GM06990 (cell line): ENCODE measurements at regions not wholly inside any gene's neighbourhood (a gene's known extent, or its start where the extent isn't known, plus 50 kb on each side); places are given as distances from the start of the nearest gene placed in this dataset.
"Not testable (repeated sequence)": the region's sequence is repeated elsewhere in the genome, so short reads cannot be mapped to it uniquely, and the experiment has no call there.

Source experiments
- DNase-seq: peaks from one replicate; pipeline ENCODE4 v3.0.0-alpha.2; 2011; ENCODE audit not compliant: insufficient read length; ENCODE audit errors: extremely low read depth
- H3K27me3 ChIP-seq: replicated peaks from 2 replicates; pipeline ENCODE4 v1.6.0; 2011; ENCODE audit warnings: low read length; ENCODE audit not compliant: control insufficient read depth, insufficient read depth
- H3K36me3 ChIP-seq: 2 replicates; pipeline ENCODE4 v1.5.1; 2011; ENCODE audit warnings: low read length; ENCODE audit not compliant: control insufficient read depth, insufficient read depth
- H3K4me3 ChIP-seq: replicated peaks from 2 replicates; pipeline ENCODE4 v1.5.1; 2011; ENCODE audit warnings: low read depth, mild to moderate bottlenecking, control low read depth, low read length
- TF ChIP-seq, protein P1 (sequence below): IDR thresholded peaks from 2 replicates; pipeline ENCODE4 v1.5.1; 2011; ENCODE audit warnings: low read length, control low read depth, mild to moderate bottlenecking, inconsistent platforms; ENCODE audit not compliant: insufficient read depth, poor library complexity, severe bottlenecking

DNA sequence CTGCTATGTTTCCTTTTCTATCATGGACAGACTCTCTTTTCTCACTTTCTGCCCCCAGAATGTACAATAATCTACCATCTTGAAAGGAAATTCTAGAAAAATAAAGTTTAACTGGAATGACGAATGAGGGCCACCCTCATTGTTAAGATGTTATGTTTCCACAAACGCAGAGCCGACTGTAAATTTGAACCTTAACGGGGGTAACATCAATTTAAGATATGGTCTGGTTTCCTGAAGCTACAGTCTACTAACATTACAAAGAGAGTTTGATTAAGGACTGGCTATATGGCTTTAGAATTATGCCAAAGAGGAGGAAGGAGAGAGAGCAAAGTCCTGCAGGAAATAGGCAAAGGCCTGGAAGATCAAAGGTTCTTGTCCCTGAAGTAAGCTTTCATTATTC is 227.2 kb downstream of the USP46 start:
- Histone ChIP-seq H3K36me3 (no peaks in the 10 kb centered on the region), H3K27me3 (no peaks in the 10 kb centered on the region), H3K4me3 (no peak overlapping the region)
- no peak for DNase-seq
- TF ChIP-seq, protein P1, sequence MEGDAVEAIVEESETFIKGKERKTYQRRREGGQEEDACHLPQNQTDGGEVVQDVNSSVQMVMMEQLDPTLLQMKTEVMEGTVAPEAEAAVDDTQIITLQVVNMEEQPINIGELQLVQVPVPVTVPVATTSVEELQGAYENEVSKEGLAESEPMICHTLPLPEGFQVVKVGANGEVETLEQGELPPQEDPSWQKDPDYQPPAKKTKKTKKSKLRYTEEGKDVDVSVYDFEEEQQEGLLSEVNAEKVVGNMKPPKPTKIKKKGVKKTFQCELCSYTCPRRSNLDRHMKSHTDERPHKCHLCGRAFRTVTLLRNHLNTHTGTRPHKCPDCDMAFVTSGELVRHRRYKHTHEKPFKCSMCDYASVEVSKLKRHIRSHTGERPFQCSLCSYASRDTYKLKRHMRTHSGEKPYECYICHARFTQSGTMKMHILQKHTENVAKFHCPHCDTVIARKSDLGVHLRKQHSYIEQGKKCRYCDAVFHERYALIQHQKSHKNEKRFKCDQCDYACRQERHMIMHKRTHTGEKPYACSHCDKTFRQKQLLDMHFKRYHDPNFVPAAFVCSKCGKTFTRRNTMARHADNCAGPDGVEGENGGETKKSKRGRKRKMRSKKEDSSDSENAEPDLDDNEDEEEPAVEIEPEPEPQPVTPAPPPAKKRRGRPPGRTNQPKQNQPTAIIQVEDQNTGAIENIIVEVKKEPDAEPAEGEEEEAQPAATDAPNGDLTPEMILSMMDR, result no peak

DNA sequence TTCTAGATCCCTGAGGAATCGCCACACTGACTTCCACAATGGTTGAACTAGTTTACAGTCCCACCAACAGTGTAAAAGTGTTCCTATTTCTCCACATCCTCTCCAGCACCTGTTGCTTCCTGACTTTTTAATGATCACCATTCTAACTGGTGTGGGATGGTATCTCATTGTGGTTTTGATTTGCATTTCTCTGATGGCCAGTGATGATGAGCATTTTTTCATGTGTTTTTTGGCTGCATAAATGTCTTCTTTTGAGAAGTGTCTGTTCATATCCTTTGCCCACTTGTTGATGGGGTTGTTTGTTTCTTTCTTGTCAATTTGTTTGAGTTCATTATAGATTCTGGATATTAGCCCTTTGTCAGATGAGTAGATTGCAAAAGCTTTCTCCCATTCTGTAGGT is 216.6 kb downstream of the USP46 start:
- H3K27me3 ChIP-seq, H3K4me3 ChIP-seq, H3K36me3 ChIP-seq, DNase-seq: not testable (repeated sequence)

DNA sequence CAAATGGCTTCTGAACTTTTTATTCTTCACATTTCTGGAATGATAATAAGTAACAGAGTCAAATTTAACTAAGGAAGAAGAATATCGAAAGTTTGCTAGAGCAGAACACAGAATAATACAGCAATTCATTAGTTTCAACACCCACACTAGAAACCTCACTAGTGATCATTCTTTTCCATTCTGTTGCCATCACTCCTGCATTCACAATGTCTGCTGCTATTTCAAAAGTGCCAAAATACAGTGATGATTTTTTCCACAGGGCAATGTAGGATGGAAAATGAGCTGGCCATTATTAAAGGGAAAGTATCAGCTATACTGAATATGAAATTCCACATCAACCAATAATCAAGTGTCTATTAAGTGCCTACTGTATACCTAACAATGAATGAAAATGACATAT is 186.7 kb downstream of the USP46 start:
- TF ChIP-seq, protein P1, result no peak
- no peak for DNase-seq
- Histone ChIP-seq H3K36me3 (no peaks in the 10 kb centered on the region), H3K27me3 (no peaks in the 10 kb centered on the region; the same call in 1 of the 2 replicates), H3K4me3 (no peak overlapping the region)

DNA sequence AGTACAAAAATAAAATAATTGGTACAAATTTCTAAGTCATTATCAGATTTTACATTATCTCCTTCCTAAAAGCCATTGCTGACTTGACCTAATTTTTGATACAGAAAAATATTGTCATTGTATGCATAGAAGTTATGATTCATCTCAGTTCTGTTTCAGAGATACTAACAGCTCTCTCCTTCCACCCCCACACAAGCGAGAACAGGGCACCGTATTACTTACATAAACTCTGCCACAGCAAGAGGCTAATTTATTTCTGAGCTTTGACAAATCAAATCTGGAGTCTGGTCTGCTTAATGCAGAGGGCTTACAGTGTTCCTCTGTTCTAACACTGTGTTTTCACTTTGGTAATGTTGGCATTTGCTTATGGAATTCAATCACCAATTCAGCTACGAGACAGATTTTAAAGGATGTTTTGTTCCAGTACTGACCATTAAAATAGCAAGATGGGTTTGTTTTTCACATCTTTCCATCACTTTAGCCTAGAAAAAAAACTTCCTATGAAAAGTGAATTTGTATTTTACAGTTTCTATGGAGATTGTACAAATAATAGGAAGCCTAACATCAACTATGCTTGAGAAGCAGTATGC is 181.8 kb downstream of the USP46 start:
- H3K36me3 ChIP-seq, result no peaks in the 10 kb centered on the region
- TF ChIP-seq, protein P1, result no peak
- no peak for DNase-seq
- no peaks in the 10 kb centered on the region; the same call in 1 of the 2 replicates for H3K27me3 ChIP-seq
- H3K4me3 ChIP-seq, result no peak overlapping the region

DNA sequence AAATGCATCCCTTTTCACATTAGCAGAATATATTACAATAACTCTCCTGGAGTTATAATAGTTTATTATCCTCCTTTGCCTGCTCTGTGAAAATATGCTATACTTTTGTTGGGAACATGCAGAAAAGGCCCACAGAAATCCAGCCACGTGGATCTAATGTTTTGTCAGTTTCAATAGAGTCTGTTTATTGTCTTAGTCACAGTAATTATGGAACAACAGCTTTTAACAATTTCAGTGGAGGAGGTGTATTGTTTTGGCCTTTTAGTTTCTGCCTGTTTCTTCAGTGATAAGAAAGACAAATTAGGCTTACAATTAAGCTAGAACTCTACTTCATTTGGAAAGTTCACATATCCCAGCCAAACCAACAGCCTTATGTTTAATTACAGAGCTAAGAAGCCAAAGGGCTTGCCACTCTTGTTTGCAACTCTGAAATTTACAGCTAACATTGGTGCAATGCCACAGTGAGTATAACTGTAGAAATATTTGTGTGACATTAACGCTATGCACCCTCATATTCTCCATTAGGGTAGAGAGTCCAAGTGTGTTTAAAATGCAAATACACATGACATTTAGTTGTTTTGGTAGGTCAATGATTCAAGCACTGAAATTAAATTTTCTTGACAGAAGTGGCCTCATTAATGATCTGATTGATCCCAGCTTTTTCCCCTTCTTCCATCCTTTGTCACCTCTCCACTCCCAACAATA is 175.8 kb downstream of the USP46 start:
- TF ChIP-seq, protein P1, result no peak
- H3K27me3 ChIP-seq, result no peaks in the 10 kb centered on the region

DNA sequence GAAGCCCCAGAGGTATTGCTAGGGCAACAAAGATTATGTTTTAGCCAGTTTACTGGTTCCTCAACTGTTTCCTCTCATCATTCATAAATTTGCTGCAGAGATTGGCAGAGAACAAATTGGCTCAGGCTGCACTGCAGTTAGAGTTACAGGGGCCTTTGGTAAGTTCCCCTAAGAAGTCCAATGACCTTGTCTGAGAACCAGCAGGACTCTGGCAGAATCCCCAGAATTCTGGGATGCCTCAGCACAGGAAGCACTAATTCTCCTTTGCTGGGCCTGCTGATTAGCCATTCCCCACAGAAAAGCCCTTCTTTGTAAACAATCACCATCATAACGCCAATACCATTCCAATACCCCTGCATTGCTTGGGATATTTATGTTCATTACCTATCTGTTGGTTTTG is 151.3 kb downstream of the USP46 start:
- H3K4me3 ChIP-seq, result no peak overlapping the region
- H3K27me3 ChIP-seq, result no peaks in the 10 kb centered on the region
- TF ChIP-seq, protein P1, result no peak
- H3K36me3 ChIP-seq, result no peaks in the 10 kb centered on the region
- DNase-seq, result no peak

More for the DNA sequence above, 175.8 kb downstream of the USP46 start:
- H3K4me3 ChIP-seq, result no peak overlapping the region
- no peaks in the 10 kb centered on the region for H3K36me3 ChIP-seq
- DNase-seq, result no peak
